Esophagus muscularis mucosa (tissue), 4 donors: ENCODE measurements at regions not wholly inside any gene's neighbourhood (a gene's known extent, or its start where the extent isn't known, plus 50 kb on each side); places are given as distances from the start of the nearest gene placed in this dataset.

Experiments
- DNase-seq: peaks from one replicate; pipeline ENCODE4 v3.0.0-alpha.2; 2017; ENCODE audit errors: extremely low spot score
- H3K27ac ChIP-seq, 4 donors: fragments of 200-600 bp; sonication (generic); replicated peaks in 1 of 4; 1 replicate in 3 of 4; 2 replicates in 1 of 4; pipeline ENCODE4 v1.5.1; 2016 to 2019; ENCODE audit warnings: mild to moderate bottlenecking in 1 of 4
- H3K27me3 ChIP-seq, 4 donors: fragments of 200-600 bp; sonication (generic); one replicate each; pipeline versions ENCODE4 v1.5.1 to v1.6.0; 2016 to 2019
- H3K36me3 ChIP-seq, 4 donors: fragments of 200-600 bp; sonication (generic); one replicate each; pipeline ENCODE4 v1.5.1; 2016 to 2019
- H3K4me1 ChIP-seq, 4 donors: fragments of 200-600 bp; sonication (generic); one replicate each; pipeline ENCODE4 v1.5.1; 2016 to 2019
- H3K4me3 ChIP-seq, 4 donors: fragments of 200-600 bp; sonication (generic); 1 replicate in 2 of 4; 2 replicates in 2 of 4; pipeline ENCODE4 v1.5.1; 2016 to 2019; ENCODE audit warnings: mild to moderate bottlenecking in 4 of 4, moderate library complexity in 1 of 4
- H3K9me3 ChIP-seq, 4 donors: fragments of 200-600 bp; sonication (generic); 1 replicate in 3 of 4; 2 replicates in 1 of 4; pipeline ENCODE4 v1.5.1; 2016 to 2019
- CTCF ChIP-seq, 3 experiments: fragments of 200-600 bp in 2 of 3; fragments of 450-650 bp in 1 of 3; sonication (generic) in 2 of 3; IDR thresholded peaks; one replicate each; pipeline ENCODE4 v1.5.1; 2017 to 2019; ENCODE audit warnings: antibody characterized with exemption in 3 of 3, mild to moderate bottlenecking in 2 of 3, moderate library complexity in 1 of 3
- EP300 ChIP-seq: sonication (generic); formaldehyde crosslinking; IDR thresholded peaks from one replicate; pipeline ENCODE4 v1.6.1; 2017; ENCODE audit warnings: antibody characterized with exemption
- POLR2A ChIP-seq: fragments of 450-650 bp; IDR thresholded peaks from one replicate; pipeline ENCODE4 v1.6.1; 2017; ENCODE audit warnings: antibody characterized with exemption, moderate library complexity, mild to moderate bottlenecking, low read depth
- POLR2AphosphoS5 ChIP-seq, 2 donors: sonication (generic); formaldehyde crosslinking; IDR thresholded peaks; one replicate each; pipeline ENCODE4 v1.6.1; 2017; ENCODE audit warnings: antibody characterized with exemption in 2 of 2
- WGBS: methylation state at CpG from one replicate; pipeline ENCODE4 v1.1.5; 2018; 5-methylcytosine and 5-hydroxymethylcytosine counted together
- intact Hi-C: fragments of 100-400 bp; cut with DNase I; formaldehyde crosslinking; loops from one replicate; pipeline ENCODE4 v1.15.1; 2023

DNA sequence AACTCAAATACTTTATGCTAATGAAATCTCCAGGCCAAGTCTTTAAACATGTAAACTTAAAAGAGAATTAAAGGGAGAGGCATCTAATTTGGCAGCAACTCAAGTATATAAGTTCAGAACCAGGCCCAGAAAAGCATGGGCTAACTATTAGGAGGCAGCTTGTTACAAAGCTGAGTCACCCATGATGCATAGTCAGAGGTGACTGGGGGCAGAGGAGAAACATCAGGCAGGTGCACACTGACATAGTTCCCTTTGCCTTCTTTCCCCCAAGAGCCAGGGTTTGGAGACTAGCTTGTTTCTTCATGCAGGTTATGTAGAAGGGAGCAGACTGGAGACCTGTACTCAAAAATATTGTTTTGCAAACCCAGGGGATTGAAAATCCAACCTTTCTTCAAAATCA lies 619.0 kb downstream of the SOX6 start:
- TF ChIP-seq POLR2AphosphoS5 (IDR thresholded peaks at IDR 0.05): no peak
- no peak for TF ChIP-seq CTCF (IDR thresholded peaks at IDR 0.05)
- no peak for TF ChIP-seq EP300
- no peak for TF ChIP-seq POLR2A
- H3K4me1 ChIP-seq: no peaks in the 10 kb centered on the region
- intact Hi-C loops: no loop called here
- no peak overlapping the region for H3K27ac ChIP-seq
- H3K27me3 ChIP-seq: no peaks in the 10 kb centered on the region
- H3K9me3 ChIP-seq: no peaks in the 10 kb centered on the region
- no peaks in the 10 kb centered on the region for H3K36me3 ChIP-seq
- no peak overlapping the region for H3K4me3 ChIP-seq
- peak; percentile 66 for DNase-seq

DNA sequence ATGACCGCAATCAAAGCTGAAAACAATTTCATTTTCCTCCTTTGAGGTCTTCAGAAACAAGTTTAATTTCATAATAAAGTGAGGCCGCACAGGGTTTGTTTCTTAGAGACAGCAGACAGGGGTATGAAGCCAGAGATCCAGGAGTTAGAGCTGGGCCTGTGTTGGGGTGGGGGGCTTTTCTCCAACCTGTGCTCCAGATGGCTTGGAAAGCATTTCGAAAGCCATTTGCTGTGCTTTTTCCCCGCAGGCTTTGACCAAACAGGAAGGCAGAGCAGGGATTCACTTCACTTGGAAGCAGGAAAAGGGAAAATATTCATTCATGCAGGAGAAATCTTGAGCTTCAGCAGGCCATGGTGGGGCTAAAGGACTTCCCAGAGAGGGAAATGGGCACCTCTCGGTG lies 617.4 kb downstream of the SOX6 start:
- Histone ChIP-seq H3K4me3 (no peak overlapping the region), H3K4me1 (no peaks in the 10 kb centered on the region), H3K36me3 (no peaks in the 10 kb centered on the region), H3K9me3 (no peaks in the 10 kb centered on the region), H3K27me3 (no peaks in the 10 kb centered on the region), H3K27ac (no peak overlapping the region)
- WGBS: 91% methylated on average over 5 of the region's 5 CpGs
- peak; percentile 55 for DNase-seq
- intact Hi-C loops: no loop called here
- no peak for TF ChIP-seq POLR2A
- no peak for TF ChIP-seq EP300
- no peak for TF ChIP-seq POLR2AphosphoS5 (IDR thresholded peaks at IDR 0.05)
- TF ChIP-seq CTCF (IDR thresholded peaks at IDR 0.05): no peak

- TF ChIP-seq POLR2A (no peak), CTCF (IDR thresholded peaks at IDR 0.05) (no peak), POLR2AphosphoS5 (IDR thresholded peaks at IDR 0.05) (no peak), EP300 (no peak)
- H3K27me3 ChIP-seq: no peaks in the 10 kb centered on the region
- H3K4me3 ChIP-seq: no peak overlapping the region
- H3K27ac ChIP-seq: no peak overlapping the region
- H3K9me3 ChIP-seq: no peaks in the 10 kb centered on the region
- intact Hi-C loops: no loop called here
- 86% methylated on average over 7 of the region's 7 CpGs for WGBS
- no peaks in the 10 kb centered on the region for H3K4me1 ChIP-seq
- DNase-seq: no peak
- no peaks in the 10 kb centered on the region for H3K36me3 ChIP-seq
These were observed 613.5 kb downstream of the SOX6 start for GRCh38 chr11:15742626-15743519.

GRCh38 chr11:15744693-15745092 lies 611.7 kb downstream of the SOX6 start:
- no peaks in the 10 kb centered on the region for H3K27me3 ChIP-seq
- 96% methylated on average over 3 of the region's 3 CpGs for WGBS
- intact Hi-C loops: no loop called here
- peak; percentile 64 for DNase-seq
- H3K36me3 ChIP-seq: no peaks in the 10 kb centered on the region
- no peak overlapping the region for H3K4me3 ChIP-seq
- no peak for TF ChIP-seq POLR2AphosphoS5 (IDR thresholded peaks at IDR 0.05)
- no peak for TF ChIP-seq CTCF (IDR thresholded peaks at IDR 0.05)
- no peak for TF ChIP-seq POLR2A
- TF ChIP-seq EP300: no peak
- no peaks in the 10 kb centered on the region for H3K9me3 ChIP-seq
- no peaks in the 10 kb centered on the region for H3K4me1 ChIP-seq
- no peak overlapping the region for H3K27ac ChIP-seq
